Spleen (tissue), 11 donors: ENCODE measurements at regions not wholly inside any gene's neighbourhood (a gene's known extent, or its start where the extent isn't known, plus 50 kb on each side); places are given as distances from the start of the nearest gene placed in this dataset.

Experiments
- DNase-seq: peaks from one replicate; pipeline ENCODE4 v3.0.0-alpha.2; 2020
- H3K27ac ChIP-seq, 8 donors: fragments of 200-600 bp; sonication (generic) in 7 of 8; 1 replicate in 4 of 8; 2 replicates in 4 of 8; pipeline versions ENCODE4 v1.5.0 to v1.8.0; 2016 to 2021; ENCODE audit warnings: inconsistent platforms in 4 of 8, mild to moderate bottlenecking in 4 of 8, moderate library complexity in 1 of 8
- H3K27me3 ChIP-seq, 7 donors: fragments of 200-600 bp; sonication (generic) in 6 of 7; replicated peaks in 1 of 7; 1 replicate in 4 of 7; 2 replicates in 3 of 7; pipeline versions ENCODE4 v1.5.0 to v1.8.0; 2016 to 2021; ENCODE audit warnings: inconsistent platforms in 3 of 7, mild to moderate bottlenecking in 1 of 7
- H3K36me3 ChIP-seq, 6 donors: fragments of 200-600 bp; sonication (generic) in 5 of 6; 1 replicate in 4 of 6; 2 replicates in 2 of 6; pipeline versions ENCODE4 v1.5.0 to v1.8.0; 2016 to 2021; ENCODE audit warnings: inconsistent platforms in 2 of 6
- H3K4me1 ChIP-seq, 6 donors: fragments of 200-600 bp; sonication (generic) in 5 of 6; 1 replicate in 3 of 6; 2 replicates in 3 of 6; pipeline versions ENCODE4 v1.5.0 to v1.8.0; 2016 to 2021; ENCODE audit warnings: inconsistent platforms in 3 of 6
- H3K4me3 ChIP-seq, 8 donors: fragments of 200-600 bp; sonication (generic) in 7 of 8; 1 replicate in 4 of 8; 2 replicates in 4 of 8; pipeline versions ENCODE4 v1.5.0 to v1.8.0; 2016 to 2021; ENCODE audit warnings: inconsistent platforms in 4 of 8, mild to moderate bottlenecking in 4 of 8, moderate library complexity in 2 of 8
- H3K9me3 ChIP-seq, 8 donors: fragments of 200-600 bp; sonication (generic) in 7 of 8; 1 replicate in 4 of 8; 2 replicates in 4 of 8; pipeline versions ENCODE4 v1.5.0 to v1.8.0; 2016 to 2021; ENCODE audit warnings: inconsistent platforms in 4 of 8
- POLR2A ChIP-seq, 3 donors: fragments of 450-650 bp; IDR thresholded peaks; one replicate each; pipeline ENCODE4 v1.5.1; 2017; ENCODE audit warnings: antibody characterized with exemption in 3 of 3, mild to moderate bottlenecking in 1 of 3
- POLR2AphosphoS5 ChIP-seq, 3 donors: sonication (generic); formaldehyde crosslinking; IDR thresholded peaks; one replicate each; pipeline ENCODE4 v1.5.1; 2017; ENCODE audit warnings: antibody characterized with exemption in 3 of 3
- WGBS, 5 donors: extraction: QIAGEN DNeasy Blood & Tissue Kit in 3 of 5; methylation state at CpG; one replicate each; pipeline versions ENCODE4 v1.1.5 to v1.1.7; 2013 to 2018; 5-methylcytosine and 5-hydroxymethylcytosine counted together
- intact Hi-C: fragments of 100-400 bp; cut with DNase I; formaldehyde crosslinking; loops from one replicate; pipeline ENCODE4 v1.15.0; 2023; ENCODE audit warnings: low total_unique reads
- TF ChIP-seq, protein P1 (sequence below), 11 experiments: fragments of 200-600 bp in 7 of 11; fragments of 450-650 bp in 4 of 11; sonication (generic) in 4 of 11; IDR thresholded peaks in 8 of 11; conservative IDR thresholded peaks in 3 of 11; 1 replicate in 7 of 11; 2 replicates in 4 of 11; pipeline versions ENCODE4 v1.4.0 to v1.8.0; 2016 to 2021; ENCODE audit warnings: antibody characterized with exemption in 11 of 11, inconsistent platforms in 4 of 11, mild to moderate bottlenecking in 1 of 11
- donor health status: healthy with polysubstance abuse.
- donor health status: DM: no; HTN: no; CAD: no; lungs with moderate emphysema.
- donor health status: DM: no; HTN: no; CAD: no.
- donor health status: Bipolar disorder and iron deficiency.
- donor health status: healthy.
- donor health status: DM: no; HTN: no; CAD: no.
- donor health status: DM: yes; HTN: yes; CAD: no.

DNA sequence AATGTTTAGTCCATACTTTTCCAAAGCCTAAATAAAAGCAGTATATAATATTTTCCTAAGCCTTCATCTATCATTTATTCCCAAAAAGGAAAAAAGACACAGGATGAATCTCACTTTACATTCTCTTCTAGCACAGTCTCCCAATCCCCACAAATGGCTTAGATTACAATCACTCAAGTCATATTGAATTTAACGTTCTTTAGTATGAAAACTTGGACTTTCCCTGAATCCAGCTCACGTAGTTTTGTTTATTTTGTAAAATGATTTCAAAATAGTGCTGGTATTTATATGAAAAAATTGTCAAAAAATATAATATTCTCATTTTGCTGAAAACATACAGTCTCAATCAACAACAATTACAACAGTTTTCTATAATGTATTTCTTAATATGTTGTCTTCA is 137.7 kb upstream of the CCDC150 start:
- H3K27ac ChIP-seq: no peak overlapping the region
- H3K4me3 ChIP-seq: no peak overlapping the region
- WGBS, 5 donors: 73 to 96% (median 79%) methylated on average over 2 of the region's 2 CpGs
- H3K27me3 ChIP-seq: peaks cover 0 to 3% (median 0%) of the 10 kb centered on the region in 7 donors
- no peaks in the 10 kb centered on the region for H3K36me3 ChIP-seq
- peaks cover 0 to 25% (median 17%) of the 10 kb centered on the region in 8 donors for H3K9me3 ChIP-seq
- DNase-seq: no peak
- H3K4me1 ChIP-seq: no peaks in the 10 kb centered on the region
- intact Hi-C loops: no loop called here
- TF ChIP-seq POLR2AphosphoS5 (IDR thresholded peaks at IDR 0.05) (no peak), POLR2A (IDR thresholded peaks at IDR 0.05) (no peak)
- TF ChIP-seq, protein P1, sequence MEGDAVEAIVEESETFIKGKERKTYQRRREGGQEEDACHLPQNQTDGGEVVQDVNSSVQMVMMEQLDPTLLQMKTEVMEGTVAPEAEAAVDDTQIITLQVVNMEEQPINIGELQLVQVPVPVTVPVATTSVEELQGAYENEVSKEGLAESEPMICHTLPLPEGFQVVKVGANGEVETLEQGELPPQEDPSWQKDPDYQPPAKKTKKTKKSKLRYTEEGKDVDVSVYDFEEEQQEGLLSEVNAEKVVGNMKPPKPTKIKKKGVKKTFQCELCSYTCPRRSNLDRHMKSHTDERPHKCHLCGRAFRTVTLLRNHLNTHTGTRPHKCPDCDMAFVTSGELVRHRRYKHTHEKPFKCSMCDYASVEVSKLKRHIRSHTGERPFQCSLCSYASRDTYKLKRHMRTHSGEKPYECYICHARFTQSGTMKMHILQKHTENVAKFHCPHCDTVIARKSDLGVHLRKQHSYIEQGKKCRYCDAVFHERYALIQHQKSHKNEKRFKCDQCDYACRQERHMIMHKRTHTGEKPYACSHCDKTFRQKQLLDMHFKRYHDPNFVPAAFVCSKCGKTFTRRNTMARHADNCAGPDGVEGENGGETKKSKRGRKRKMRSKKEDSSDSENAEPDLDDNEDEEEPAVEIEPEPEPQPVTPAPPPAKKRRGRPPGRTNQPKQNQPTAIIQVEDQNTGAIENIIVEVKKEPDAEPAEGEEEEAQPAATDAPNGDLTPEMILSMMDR (IDR thresholded peaks at IDR 0.05 in 8 of 11, conservative IDR thresholded peaks at IDR 0.05 in 3 of 11): no peak

DNA sequence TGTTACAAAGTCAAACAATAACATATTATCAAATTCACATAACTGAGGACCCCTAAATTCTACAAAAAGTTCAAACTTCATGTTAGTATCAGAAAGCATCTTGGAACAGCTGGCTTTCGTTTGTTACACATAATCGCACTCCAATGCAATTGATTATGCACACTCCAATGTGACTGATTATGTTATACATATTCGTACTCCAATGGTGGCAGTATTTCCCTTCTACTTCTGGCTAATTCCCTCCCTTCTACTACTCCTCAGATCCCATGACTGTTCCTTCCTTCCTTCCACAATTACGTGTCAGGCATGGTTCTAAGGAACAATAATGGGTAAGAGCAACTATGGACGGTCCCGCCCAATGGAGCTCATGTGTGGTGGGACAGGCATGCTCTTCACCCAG is 137.1 kb upstream of the CCDC150 start:
- no peak for TF ChIP-seq POLR2A (IDR thresholded peaks at IDR 0.05)
- no peak for TF ChIP-seq POLR2AphosphoS5 (IDR thresholded peaks at IDR 0.05)
- TF ChIP-seq, protein P1 (IDR thresholded peaks at IDR 0.05 in 8 of 11, conservative IDR thresholded peaks at IDR 0.05 in 3 of 11): no peak
- no peak overlapping the region for H3K4me3 ChIP-seq
- no peak for DNase-seq
- H3K27ac ChIP-seq: no peak overlapping the region
- peaks cover 0 to 3% (median 0%) of the 10 kb centered on the region in 7 donors for H3K27me3 ChIP-seq
- 85 to 91% (median 88%) methylated on average over 6 of the region's 6 CpGs for WGBS, 5 donors
- no peaks in the 10 kb centered on the region for H3K4me1 ChIP-seq
- intact Hi-C loops: no loop called here
- no peaks in the 10 kb centered on the region for H3K36me3 ChIP-seq
- peaks cover 0 to 25% (median 17%) of the 10 kb centered on the region in 8 donors for H3K9me3 ChIP-seq

DNA sequence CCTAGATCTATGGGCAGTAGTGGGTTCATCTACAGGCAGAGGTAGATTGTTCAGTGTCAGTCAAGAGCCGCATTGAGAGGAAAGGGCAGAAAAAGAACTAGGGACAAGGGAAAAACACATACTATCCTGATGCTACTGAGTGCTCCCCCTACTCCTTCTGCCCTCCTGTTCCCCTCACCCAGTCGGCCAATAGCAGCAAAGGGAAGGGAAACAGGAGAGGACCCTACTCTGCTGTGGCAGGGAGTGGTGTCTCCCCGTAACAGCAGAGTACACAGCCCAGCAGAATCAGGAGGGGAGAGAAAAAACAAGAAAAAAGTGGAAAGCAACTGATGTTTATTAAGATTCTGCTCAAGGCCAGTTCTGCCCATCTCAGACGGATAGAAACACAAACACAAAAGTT is 136.1 kb upstream of the CCDC150 start:
- 86 to 94% (median 88%) methylated on average over 4 of the region's 4 CpGs for WGBS, 5 donors
- H3K9me3 ChIP-seq: peaks cover 0 to 18% (median 12%) of the 10 kb centered on the region in 8 donors
- no peaks in the 10 kb centered on the region for H3K4me1 ChIP-seq
- no peak overlapping the region for H3K27ac ChIP-seq
- no peak overlapping the region for H3K4me3 ChIP-seq
- H3K36me3 ChIP-seq: no peaks in the 10 kb centered on the region
- TF ChIP-seq POLR2A (IDR thresholded peaks at IDR 0.05) (no peak), POLR2AphosphoS5 (IDR thresholded peaks at IDR 0.05) (no peak)
- TF ChIP-seq, protein P1 (IDR thresholded peaks at IDR 0.05 in 8 of 11, conservative IDR thresholded peaks at IDR 0.05 in 3 of 11): no peak
- no peak for DNase-seq
- intact Hi-C loops: no loop called here
- H3K27me3 ChIP-seq: peaks cover 0 to 3% (median 0%) of the 10 kb centered on the region in 7 donors

DNA sequence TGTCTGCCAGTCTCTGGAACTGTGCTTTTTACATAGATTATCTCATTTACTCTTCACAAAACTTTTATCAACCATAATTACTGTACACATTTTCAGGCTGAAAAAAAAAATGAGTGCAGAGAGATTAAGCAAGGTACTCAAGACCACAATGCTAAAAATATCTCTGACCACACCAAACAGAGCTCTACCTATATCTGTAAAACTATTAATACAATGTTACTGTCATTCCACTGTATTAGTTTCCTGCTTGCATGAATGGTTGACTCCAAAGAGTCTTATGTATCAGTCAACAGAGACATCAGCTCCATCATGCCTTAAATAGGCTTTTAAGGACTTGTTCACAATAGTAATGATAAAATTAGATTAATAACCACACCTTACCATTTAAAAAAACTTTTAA is 134.7 kb upstream of the CCDC150 start:
- Histone ChIP-seq H3K9me3 (peaks cover 0 to 4% (median 0%) of the 10 kb centered on the region in 8 donors), H3K36me3 (no peaks in the 10 kb centered on the region), H3K27me3 (peaks cover 0 to 3% (median 0%) of the 10 kb centered on the region in 7 donors), H3K27ac (no peak overlapping the region), H3K4me3 (no peak overlapping the region), H3K4me1 (no peaks in the 10 kb centered on the region)
- intact Hi-C loops: no loop called here
- TF ChIP-seq POLR2A (IDR thresholded peaks at IDR 0.05): no peak
- TF ChIP-seq, protein P1 (IDR thresholded peaks at IDR 0.05 in 8 of 11, conservative IDR thresholded peaks at IDR 0.05 in 3 of 11): no peak
- no peak for TF ChIP-seq POLR2AphosphoS5 (IDR thresholded peaks at IDR 0.05)
- DNase-seq: no peak
